ENCODE measurements at regions not wholly inside any gene's neighbourhood (a gene's known extent, or its start where the extent isn't known, plus 50 kb on each side); places are given as distances from the start of the nearest gene placed in this dataset.
"Not testable (repeated sequence)": the region's sequence is repeated elsewhere in the genome, so short reads cannot be mapped to it uniquely, and the experiment has no call there.

GRCh38 chr2:208725280-208725679 lies 318.7 kb downstream of the PTH2R start:
- Histone ChIP-seq H3K27me3 (ENCODE audit: insufficient read depth, low read depth, low read length) (no peaks in the 10 kb centered on the region), H4K20me1 (ENCODE audit: insufficient read depth) (no peaks in the 10 kb centered on the region), H3K9me2 (ENCODE audit: insufficient read depth, low read length) (no peaks in the 10 kb centered on the region), H3K9ac (ENCODE audit: low read length) (no peak overlapping the region), H3K36me3 (ENCODE audit: insufficient read depth, low read length) (no peaks in the 10 kb centered on the region), H3K4me2 (ENCODE audit: low read length) (no peak overlapping the region), H3K4me3 (ENCODE audit: low read length) (no peak overlapping the region), H3F3A (ENCODE audit: insufficient read depth, low read length, poor library complexity, severe bottlenecking) (no peaks in the 10 kb centered on the region), H3K27ac (ENCODE audit: low read length) (no peak overlapping the region), H3K9me3 (ENCODE audit: low read length) (no peaks in the 10 kb centered on the region), H2AFZ (ENCODE audit: low read depth, low read length) (no peak overlapping the region), H3K79me2 (replicated peaks; ENCODE audit: insufficient read depth, low read length) (no peaks in the 10 kb centered on the region)
- TF ChIP-seq EP300 (conservative IDR thresholded peaks at IDR 0.05; ENCODE audit: poor library complexity, severe bottlenecking) (no peak), TAF1 (IDR thresholded peaks at IDR 0.05; ENCODE audit: low read depth) (no peak), CTCF (IDR thresholded peaks at IDR 0.05; ENCODE audit: poor library complexity, severe bottlenecking) (no peak), POLR2AphosphoS5 (IDR thresholded peaks at IDR 0.05) (no peak), RAD21 (conservative IDR thresholded peaks at IDR 0.05) (no peak), MXI1 (conservative IDR thresholded peaks at IDR 0.05; ENCODE audit: poor library complexity, severe bottlenecking) (no peak), SMC3 (conservative IDR thresholded peaks at IDR 0.05; ENCODE audit: poor library complexity) (no peak), EZH2 (IDR thresholded peaks at IDR 0.05; ENCODE audit: borderline replicate concordance, insufficient read depth, low read length, poor library complexity, severe bottlenecking) (no peak), REST (IDR thresholded peaks at IDR 0.05; ENCODE audit: borderline replicate concordance) (no peak)

- no peaks in the 10 kb centered on the region for H4K20me1 ChIP-seq (ENCODE audit: insufficient read depth)
- H3K4me2 ChIP-seq (ENCODE audit: low read length): no peak overlapping the region
- TF ChIP-seq CTCF (IDR thresholded peaks at IDR 0.05; ENCODE audit: poor library complexity, severe bottlenecking) (no peak), MXI1 (conservative IDR thresholded peaks at IDR 0.05; ENCODE audit: poor library complexity, severe bottlenecking) (no peak), SMC3 (conservative IDR thresholded peaks at IDR 0.05; ENCODE audit: poor library complexity) (no peak), EP300 (conservative IDR thresholded peaks at IDR 0.05; ENCODE audit: poor library complexity, severe bottlenecking) (no peak)
Observed at GRCh38 chr2:208726242-208726641, 319.6 kb downstream of the PTH2R start.

GRCh38 chr2:208751663-208752415 lies 345.2 kb downstream of the PTH2R start:
- not testable (repeated sequence) for H3K36me3 ChIP-seq (ENCODE audit: insufficient read depth, low read length); H3K9ac ChIP-seq (ENCODE audit: low read length); H3K79me2 ChIP-seq (replicated peaks; ENCODE audit: insufficient read depth, low read length); H3K27ac ChIP-seq (ENCODE audit: low read length); H3K9me3 ChIP-seq (ENCODE audit: low read length); H2AFZ ChIP-seq (ENCODE audit: low read depth, low read length); H3K4me2 ChIP-seq (ENCODE audit: low read length); H3K27me3 ChIP-seq (ENCODE audit: insufficient read depth, low read depth, low read length); H3F3A ChIP-seq (ENCODE audit: insufficient read depth, low read length, poor library complexity, severe bottlenecking); H4K20me1 ChIP-seq (ENCODE audit: insufficient read depth); H3K9me2 ChIP-seq (ENCODE audit: insufficient read depth, low read length); H3K4me3 ChIP-seq (ENCODE audit: low read length)

More at GRCh38 chr2:208726242-208726641, 319.6 kb downstream of the PTH2R start:
- Histone ChIP-seq H3K27me3 (ENCODE audit: insufficient read depth, low read depth, low read length) (no peaks in the 10 kb centered on the region), H3K9me3 (ENCODE audit: low read length) (no peaks in the 10 kb centered on the region), H3K79me2 (replicated peaks; ENCODE audit: insufficient read depth, low read length) (no peaks in the 10 kb centered on the region), H3K9me2 (ENCODE audit: insufficient read depth, low read length) (no peaks in the 10 kb centered on the region), H3K4me3 (ENCODE audit: low read length) (no peak overlapping the region), H3K9ac (ENCODE audit: low read length) (no peak overlapping the region), H3F3A (ENCODE audit: insufficient read depth, low read length, poor library complexity, severe bottlenecking) (no peaks in the 10 kb centered on the region), H3K27ac (ENCODE audit: low read length) (no peak overlapping the region), H3K36me3 (ENCODE audit: insufficient read depth, low read length) (no peaks in the 10 kb centered on the region), H2AFZ (ENCODE audit: low read depth, low read length) (no peak overlapping the region)
